Tibial artery (tissue), 4 donors: ENCODE measurements at regions not wholly inside any gene's neighbourhood (a gene's known extent, or its start where the extent isn't known, plus 50 kb on each side); places are given as distances from the start of the nearest gene placed in this dataset.

Source experiments
- DNase-seq, 2 donors: peaks; one replicate each; pipeline ENCODE4 v3.0.0-alpha.2; 2019
- H3K27ac ChIP-seq, 2 donors: fragments of 200-600 bp; sonication (generic) in 1 of 2; 1 replicate in 1 of 2; 2 replicates in 1 of 2; pipeline ENCODE4 v1.5.1; 2018 to 2019; ENCODE audit warnings: mild to moderate bottlenecking in 1 of 2
- H3K27me3 ChIP-seq, 2 donors: fragments of 200-600 bp; sonication (generic) in 1 of 2; one replicate each; pipeline versions ENCODE4 v1.5.1 to v1.6.0; 2016 to 2019
- H3K36me3 ChIP-seq, 3 donors: fragments of 200-600 bp; sonication (generic) in 2 of 3; one replicate each; pipeline ENCODE4 v1.5.1; 2016 to 2019; ENCODE audit warnings: mild to moderate bottlenecking in 2 of 3
- H3K4me1 ChIP-seq, 4 donors: fragments of 200-600 bp; sonication (generic) in 2 of 4; 1 replicate in 3 of 4; 2 replicates in 1 of 4; pipeline ENCODE4 v1.5.1; 2016 to 2019
- H3K4me3 ChIP-seq, 2 donors: fragments of 200-600 bp; sonication (generic) in 1 of 2; 1 replicate in 1 of 2; 2 replicates in 1 of 2; pipeline ENCODE4 v1.5.1; 2018 to 2019; ENCODE audit warnings: mild to moderate bottlenecking in 2 of 2
- H3K9me3 ChIP-seq, 3 donors: fragments of 200-600 bp; sonication (generic) in 1 of 3; one replicate each; pipeline ENCODE4 v1.5.1; 2016 to 2019
- intact Hi-C: fragments of 100-400 bp; cut with DNase I; formaldehyde crosslinking; loops from one replicate; pipeline ENCODE4 v1.15.0; 2023; ENCODE audit warnings: low total_unique reads
- TF ChIP-seq, protein P1 (sequence below), 2 experiments: fragments of 200-600 bp in 1 of 2; fragments of 450-650 bp in 1 of 2; IDR thresholded peaks; one replicate each; pipeline ENCODE4 v1.5.1; 2017 to 2019; ENCODE audit warnings: antibody characterized with exemption in 2 of 2, mild to moderate bottlenecking in 1 of 2, moderate library complexity in 1 of 2

- H3K9me3 ChIP-seq, result no peaks in the 10 kb centered on the region
- no peak overlapping the region for H3K27ac ChIP-seq
- no peaks in the 10 kb centered on the region for H3K27me3 ChIP-seq
- no peaks in the 10 kb centered on the region for H3K4me1 ChIP-seq
- TF ChIP-seq, protein P1, sequence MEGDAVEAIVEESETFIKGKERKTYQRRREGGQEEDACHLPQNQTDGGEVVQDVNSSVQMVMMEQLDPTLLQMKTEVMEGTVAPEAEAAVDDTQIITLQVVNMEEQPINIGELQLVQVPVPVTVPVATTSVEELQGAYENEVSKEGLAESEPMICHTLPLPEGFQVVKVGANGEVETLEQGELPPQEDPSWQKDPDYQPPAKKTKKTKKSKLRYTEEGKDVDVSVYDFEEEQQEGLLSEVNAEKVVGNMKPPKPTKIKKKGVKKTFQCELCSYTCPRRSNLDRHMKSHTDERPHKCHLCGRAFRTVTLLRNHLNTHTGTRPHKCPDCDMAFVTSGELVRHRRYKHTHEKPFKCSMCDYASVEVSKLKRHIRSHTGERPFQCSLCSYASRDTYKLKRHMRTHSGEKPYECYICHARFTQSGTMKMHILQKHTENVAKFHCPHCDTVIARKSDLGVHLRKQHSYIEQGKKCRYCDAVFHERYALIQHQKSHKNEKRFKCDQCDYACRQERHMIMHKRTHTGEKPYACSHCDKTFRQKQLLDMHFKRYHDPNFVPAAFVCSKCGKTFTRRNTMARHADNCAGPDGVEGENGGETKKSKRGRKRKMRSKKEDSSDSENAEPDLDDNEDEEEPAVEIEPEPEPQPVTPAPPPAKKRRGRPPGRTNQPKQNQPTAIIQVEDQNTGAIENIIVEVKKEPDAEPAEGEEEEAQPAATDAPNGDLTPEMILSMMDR (IDR thresholded peaks at IDR 0.05), result no peak
- intact Hi-C loops, result no loop called here
- H3K36me3 ChIP-seq, result no peaks in the 10 kb centered on the region
- H3K4me3 ChIP-seq, result no peak overlapping the region
- DNase-seq, result no peak
These were observed 181.6 kb upstream of the FOXG1 start for GRCh38 chr14:28584951-28585350.

DNA sequence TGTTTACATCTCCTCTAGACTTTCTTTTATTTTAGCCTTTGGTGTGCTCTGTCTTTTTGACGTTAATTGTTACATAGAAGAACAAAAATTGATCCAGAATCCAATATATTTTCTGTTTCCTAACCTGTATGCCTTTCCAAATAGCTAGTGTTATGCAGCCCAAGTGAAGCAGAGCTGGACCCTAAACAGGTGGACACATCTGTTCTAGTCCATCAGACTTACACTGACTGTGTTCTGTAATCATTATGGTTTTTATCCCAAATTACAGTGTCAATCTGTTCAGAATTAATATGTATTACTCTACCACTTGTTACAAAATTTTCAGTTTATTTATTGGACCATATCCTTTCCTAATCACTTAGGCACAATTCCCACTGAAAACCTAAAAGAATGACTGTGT is 176.8 kb upstream of the FOXG1 start:
- DNase-seq, result no peak
- Histone ChIP-seq H3K27ac (no peak overlapping the region), H3K9me3 (no peaks in the 10 kb centered on the region), H3K4me1 (no peaks in the 10 kb centered on the region), H3K27me3 (no peaks in the 10 kb centered on the region), H3K4me3 (no peak overlapping the region), H3K36me3 (no peaks in the 10 kb centered on the region)
- TF ChIP-seq, protein P1 (IDR thresholded peaks at IDR 0.05), result no peak
- intact Hi-C loops, result no loop called here

GRCh38 chr14:28596391-28596790 is 170.2 kb upstream of the FOXG1 start:
- H3K27me3 ChIP-seq, result no peaks in the 10 kb centered on the region
- H3K9me3 ChIP-seq, result no peaks in the 10 kb centered on the region
- no peak overlapping the region for H3K4me3 ChIP-seq
- H3K36me3 ChIP-seq, result no peaks in the 10 kb centered on the region
- intact Hi-C loops, result no loop called here
- H3K27ac ChIP-seq, result no peak overlapping the region
- no peaks in the 10 kb centered on the region for H3K4me1 ChIP-seq
- no peak for DNase-seq
- TF ChIP-seq, protein P1 (IDR thresholded peaks at IDR 0.05), result no peak

DNA sequence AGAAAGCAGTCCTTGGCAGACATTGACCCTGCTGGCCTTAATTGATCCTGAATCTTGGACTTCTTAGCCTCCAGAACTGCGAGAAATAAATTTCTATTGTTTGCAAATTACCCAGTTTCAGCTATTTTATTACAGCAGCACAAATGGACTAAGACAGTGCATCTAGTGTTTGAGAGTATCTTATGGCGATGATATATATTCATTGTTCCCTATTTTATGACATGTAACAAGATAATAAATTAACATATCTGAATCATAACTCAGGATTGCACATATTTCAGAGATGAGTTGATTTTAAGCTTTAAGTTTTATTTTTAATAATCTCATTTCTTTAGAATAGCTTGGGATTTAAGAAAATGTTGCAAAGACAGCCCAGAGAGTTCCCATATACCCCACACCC is 167.4 kb upstream of the FOXG1 start:
- TF ChIP-seq, protein P1 (IDR thresholded peaks at IDR 0.05), result no peak
- H3K9me3 ChIP-seq, result no peaks in the 10 kb centered on the region
- DNase-seq, result no peak
- H3K36me3 ChIP-seq, result no peaks in the 10 kb centered on the region
- no peaks in the 10 kb centered on the region for H3K4me1 ChIP-seq
- H3K4me3 ChIP-seq, result no peak overlapping the region
- no peak overlapping the region for H3K27ac ChIP-seq
- intact Hi-C loops, result no loop called here
- H3K27me3 ChIP-seq, result no peaks in the 10 kb centered on the region

- Histone ChIP-seq H3K27me3 (no peaks in the 10 kb centered on the region), H3K4me1 (no peaks in the 10 kb centered on the region), H3K36me3 (no peaks in the 10 kb centered on the region), H3K9me3 (no peaks in the 10 kb centered on the region), H3K27ac (no peak overlapping the region), H3K4me3 (no peak overlapping the region)
- intact Hi-C loops, result no loop called here
- no peak for DNase-seq
- TF ChIP-seq, protein P1 (IDR thresholded peaks at IDR 0.05), result no peak
These were observed 167.0 kb upstream of the FOXG1 start for GRCh38 chr14:28599605-28600004.

- no peak for DNase-seq
- Histone ChIP-seq H3K27me3 (no peaks in the 10 kb centered on the region), H3K9me3 (no peaks in the 10 kb centered on the region), H3K4me1 (no peaks in the 10 kb centered on the region), H3K27ac (no peak overlapping the region), H3K36me3 (no peaks in the 10 kb centered on the region), H3K4me3 (no peak overlapping the region)
- intact Hi-C loops, result no loop called here
- TF ChIP-seq, protein P1 (IDR thresholded peaks at IDR 0.05), result no peak
These were observed 163.0 kb upstream of the FOXG1 start for GRCh38 chr14:28603606-28604005.
